ENCODE measurements at regions not wholly inside any gene's neighbourhood (a gene's known extent, or its start where the extent isn't known, plus 50 kb on each side); places are given as distances from the start of the nearest gene placed in this dataset.

DNA sequence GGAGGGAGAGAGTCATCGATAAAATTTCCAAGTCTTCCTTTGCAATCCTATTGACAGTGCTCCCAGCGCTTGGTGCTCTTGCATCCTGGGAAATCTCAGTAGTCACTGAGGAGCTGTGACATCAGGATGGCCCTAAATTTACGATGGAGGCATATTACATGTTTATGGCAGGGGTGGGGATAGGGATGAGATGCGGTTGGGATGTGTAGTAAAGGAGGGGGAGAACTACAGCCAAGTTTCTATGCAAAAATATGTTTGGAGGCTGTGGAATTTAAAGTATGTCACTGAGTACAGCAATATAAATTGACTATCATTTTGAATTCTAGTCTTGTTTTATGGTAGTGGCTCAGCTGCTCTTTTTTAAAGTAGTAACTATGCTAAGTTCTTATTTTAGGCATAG lies 544.9 kb downstream of the PKHD1 start (continued):
- TF ChIP-seq, protein P1, sequence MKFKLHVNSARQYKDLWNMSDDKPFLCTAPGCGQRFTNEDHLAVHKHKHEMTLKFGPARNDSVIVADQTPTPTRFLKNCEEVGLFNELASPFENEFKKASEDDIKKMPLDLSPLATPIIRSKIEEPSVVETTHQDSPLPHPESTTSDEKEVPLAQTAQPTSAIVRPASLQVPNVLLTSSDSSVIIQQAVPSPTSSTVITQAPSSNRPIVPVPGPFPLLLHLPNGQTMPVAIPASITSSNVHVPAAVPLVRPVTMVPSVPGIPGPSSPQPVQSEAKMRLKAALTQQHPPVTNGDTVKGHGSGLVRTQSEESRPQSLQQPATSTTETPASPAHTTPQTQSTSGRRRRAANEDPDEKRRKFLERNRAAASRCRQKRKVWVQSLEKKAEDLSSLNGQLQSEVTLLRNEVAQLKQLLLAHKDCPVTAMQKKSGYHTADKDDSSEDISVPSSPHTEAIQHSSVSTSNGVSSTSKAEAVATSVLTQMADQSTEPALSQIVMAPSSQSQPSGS (CRISPR knock-in tag; IDR thresholded peaks at IDR 0.05): no peak
- TF ChIP-seq ZNF367 (CRISPR knock-in tag; IDR thresholded peaks at IDR 0.05; ENCODE audit: borderline replicate concordance) (no peak), RXRB (CRISPR knock-in tag; IDR thresholded peaks at IDR 0.05; ENCODE audit: borderline replicate concordance) (no peak), FOXO1 (CRISPR knock-in tag; IDR thresholded peaks at IDR 0.05) (no peak), DPF2 (CRISPR knock-in tag; IDR thresholded peaks at IDR 0.05; ENCODE audit: borderline replicate concordance, low read depth) (no peak), HCFC1 (IDR thresholded peaks at IDR 0.05; ENCODE audit: low read depth, low read length) (no peak), ZNF629 (CRISPR knock-in tag; conservative IDR thresholded peaks at IDR 0.05) (no peak), IKZF4 (CRISPR knock-in tag; IDR thresholded peaks at IDR 0.05; ENCODE audit: borderline replicate concordance, low read depth, not compliant biosample characterization) (no peak), YEATS2 (CRISPR knock-in tag; IDR thresholded peaks at IDR 0.05; ENCODE audit: borderline replicate concordance) (no peak), ZNF205 (CRISPR knock-in tag; IDR thresholded peaks at IDR 0.05) (no peak)
- TF ChIP-seq, protein P2, sequence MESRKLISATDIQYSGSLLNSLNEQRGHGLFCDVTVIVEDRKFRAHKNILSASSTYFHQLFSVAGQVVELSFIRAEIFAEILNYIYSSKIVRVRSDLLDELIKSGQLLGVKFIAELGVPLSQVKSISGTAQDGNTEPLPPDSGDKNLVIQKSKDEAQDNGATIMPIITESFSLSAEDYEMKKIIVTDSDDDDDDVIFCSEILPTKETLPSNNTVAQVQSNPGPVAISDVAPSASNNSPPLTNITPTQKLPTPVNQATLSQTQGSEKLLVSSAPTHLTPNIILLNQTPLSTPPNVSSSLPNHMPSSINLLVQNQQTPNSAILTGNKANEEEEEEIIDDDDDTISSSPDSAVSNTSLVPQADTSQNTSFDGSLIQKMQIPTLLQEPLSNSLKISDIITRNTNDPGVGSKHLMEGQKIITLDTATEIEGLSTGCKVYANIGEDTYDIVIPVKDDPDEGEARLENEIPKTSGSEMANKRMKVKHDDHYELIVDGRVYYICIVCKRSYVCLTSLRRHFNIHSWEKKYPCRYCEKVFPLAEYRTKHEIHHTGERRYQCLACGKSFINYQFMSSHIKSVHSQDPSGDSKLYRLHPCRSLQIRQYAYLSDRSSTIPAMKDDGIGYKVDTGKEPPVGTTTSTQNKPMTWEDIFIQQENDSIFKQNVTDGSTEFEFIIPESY (CRISPR knock-in tag; IDR thresholded peaks at IDR 0.05): no peak
- TF ChIP-seq, protein P3, sequence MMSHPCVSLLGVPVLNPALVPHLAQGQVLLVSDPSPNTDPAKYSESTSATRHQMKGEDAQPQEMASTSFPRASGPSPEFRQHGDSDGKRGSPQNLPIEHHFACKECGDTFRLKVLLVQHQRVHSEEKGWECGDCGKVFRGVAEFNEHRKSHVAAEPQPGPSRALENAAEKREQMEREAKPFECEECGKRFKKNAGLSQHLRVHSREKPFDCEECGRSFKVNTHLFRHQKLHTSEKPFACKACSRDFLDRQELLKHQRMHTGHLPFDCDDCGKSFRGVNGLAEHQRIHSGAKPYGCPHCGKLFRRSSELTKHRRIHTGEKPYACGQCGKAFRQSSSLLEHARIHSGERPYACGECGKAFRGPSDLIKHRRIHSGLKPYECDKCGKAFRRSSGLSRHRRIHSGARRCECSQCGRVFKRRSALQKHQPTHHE (CRISPR knock-in tag; IDR thresholded peaks at IDR 0.05; ENCODE audit: borderline replicate concordance): no peak
- TF ChIP-seq, protein P4, sequence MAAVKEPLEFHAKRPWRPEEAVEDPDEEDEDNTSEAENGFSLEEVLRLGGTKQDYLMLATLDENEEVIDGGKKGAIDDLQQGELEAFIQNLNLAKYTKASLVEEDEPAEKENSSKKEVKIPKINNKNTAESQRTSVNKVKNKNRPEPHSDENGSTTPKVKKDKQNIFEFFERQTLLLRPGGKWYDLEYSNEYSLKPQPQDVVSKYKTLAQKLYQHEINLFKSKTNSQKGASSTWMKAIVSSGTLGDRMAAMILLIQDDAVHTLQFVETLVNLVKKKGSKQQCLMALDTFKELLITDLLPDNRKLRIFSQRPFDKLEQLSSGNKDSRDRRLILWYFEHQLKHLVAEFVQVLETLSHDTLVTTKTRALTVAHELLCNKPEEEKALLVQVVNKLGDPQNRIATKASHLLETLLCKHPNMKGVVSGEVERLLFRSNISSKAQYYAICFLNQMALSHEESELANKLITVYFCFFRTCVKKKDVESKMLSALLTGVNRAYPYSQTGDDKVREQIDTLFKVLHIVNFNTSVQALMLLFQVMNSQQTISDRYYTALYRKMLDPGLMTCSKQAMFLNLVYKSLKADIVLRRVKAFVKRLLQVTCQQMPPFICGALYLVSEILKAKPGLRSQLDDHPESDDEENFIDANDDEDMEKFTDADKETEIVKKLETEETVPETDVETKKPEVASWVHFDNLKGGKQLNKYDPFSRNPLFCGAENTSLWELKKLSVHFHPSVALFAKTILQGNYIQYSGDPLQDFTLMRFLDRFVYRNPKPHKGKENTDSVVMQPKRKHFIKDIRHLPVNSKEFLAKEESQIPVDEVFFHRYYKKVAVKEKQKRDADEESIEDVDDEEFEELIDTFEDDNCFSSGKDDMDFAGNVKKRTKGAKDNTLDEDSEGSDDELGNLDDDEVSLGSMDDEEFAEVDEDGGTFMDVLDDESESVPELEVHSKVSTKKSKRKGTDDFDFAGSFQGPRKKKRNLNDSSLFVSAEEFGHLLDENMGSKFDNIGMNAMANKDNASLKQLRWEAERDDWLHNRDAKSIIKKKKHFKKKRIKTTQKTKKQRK (IDR thresholded peaks at IDR 0.05; ENCODE audit: low read length): no peak
- TF ChIP-seq, protein P5, sequence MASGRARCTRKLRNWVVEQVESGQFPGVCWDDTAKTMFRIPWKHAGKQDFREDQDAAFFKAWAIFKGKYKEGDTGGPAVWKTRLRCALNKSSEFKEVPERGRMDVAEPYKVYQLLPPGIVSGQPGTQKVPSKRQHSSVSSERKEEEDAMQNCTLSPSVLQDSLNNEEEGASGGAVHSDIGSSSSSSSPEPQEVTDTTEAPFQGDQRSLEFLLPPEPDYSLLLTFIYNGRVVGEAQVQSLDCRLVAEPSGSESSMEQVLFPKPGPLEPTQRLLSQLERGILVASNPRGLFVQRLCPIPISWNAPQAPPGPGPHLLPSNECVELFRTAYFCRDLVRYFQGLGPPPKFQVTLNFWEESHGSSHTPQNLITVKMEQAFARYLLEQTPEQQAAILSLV (CRISPR knock-in tag; IDR thresholded peaks at IDR 0.05; ENCODE audit: borderline replicate concordance): no peak
